Activated T-helper 17 cell treated with anti-CD3 and anti-CD28 coated beads, Interleukin-2, amount 50 U/mL, for 72 hours (primary cell): ENCODE measurements at regions not wholly inside any gene's neighbourhood (a gene's known extent, or its start where the extent isn't known, plus 50 kb on each side); places are given as distances from the start of the nearest gene placed in this dataset.
"Not testable (repeated sequence)": the region's sequence is repeated elsewhere in the genome, so short reads cannot be mapped to it uniquely, and the experiment has no call there.

Experiments used
- ATAC-seq: fragments of 150-1000 bp; cut with Tn5 transposase; replicated peaks from 2 replicates; pipeline ENCODE4 v1.10.0; 2021; ENCODE audit warnings: mild to moderate bottlenecking, moderate library complexity
- H3K27ac Mint-ChIP-seq: one replicate; pipeline ENCODE4 v1.8.0; 2022; ENCODE audit warnings: mixed read lengths
- H3K27me3 Mint-ChIP-seq: one replicate; pipeline ENCODE4 v1.8.0; 2022; ENCODE audit warnings: mixed read lengths
- H3K36me3 Mint-ChIP-seq: one replicate; pipeline ENCODE4 v1.8.0; 2022; ENCODE audit warnings: low read depth, mild to moderate bottlenecking, mixed read lengths
- H3K4me1 Mint-ChIP-seq: one replicate; pipeline ENCODE4 v1.8.0; 2022; ENCODE audit warnings: mixed read lengths
- H3K4me3 Mint-ChIP-seq: one replicate; pipeline ENCODE4 v1.8.0; 2022; ENCODE audit warnings: mild to moderate bottlenecking, mixed read lengths
- H3K9me3 Mint-ChIP-seq: one replicate; pipeline ENCODE4 v1.8.0; 2022; ENCODE audit warnings: mixed read lengths

DNA sequence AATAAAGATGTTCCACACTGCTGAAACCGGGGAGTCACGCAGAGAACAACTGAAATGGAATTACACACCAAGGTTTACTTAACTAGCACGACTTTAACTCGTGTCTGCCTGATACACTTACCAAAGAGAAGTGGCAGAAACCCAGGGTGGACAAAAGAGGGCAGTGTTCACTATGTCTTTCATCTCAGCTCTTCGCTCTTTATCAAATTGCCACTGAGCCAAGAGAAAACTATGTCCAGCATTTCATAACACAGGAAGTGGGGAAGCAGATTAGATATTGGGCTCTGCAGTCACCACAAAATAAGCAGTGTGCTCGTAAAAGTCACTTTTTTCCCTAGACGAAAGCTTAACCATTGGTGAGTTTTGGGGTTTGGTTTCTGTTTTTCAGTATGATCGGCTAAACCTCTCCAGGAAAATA is 155.7 kb downstream of the CHIC2 start:
- Mint-ChIP-seq H3K36me3 (no peaks in the 10 kb centered on the region), H3K9me3 (no peaks in the 10 kb centered on the region), H3K4me1 (no peaks in the 10 kb centered on the region), H3K27ac (no peak overlapping the region), H3K27me3 (peaks cover 47% of the 10 kb centered on the region), H3K4me3 (no peak overlapping the region)
- ATAC-seq: peak; percentile 48

- ATAC-seq: no peak
- no peaks in the 10 kb centered on the region for H3K9me3 Mint-ChIP-seq
- no peak overlapping the region for H3K27ac Mint-ChIP-seq
- H3K4me1 Mint-ChIP-seq: no peaks in the 10 kb centered on the region
- H3K4me3 Mint-ChIP-seq: no peak overlapping the region
- no peaks in the 10 kb centered on the region for H3K36me3 Mint-ChIP-seq
- H3K27me3 Mint-ChIP-seq: peaks cover 52% of the 10 kb centered on the region
Measured at GRCh38 chr4:53907772-53908171, 156.6 kb downstream of the CHIC2 start.

DNA sequence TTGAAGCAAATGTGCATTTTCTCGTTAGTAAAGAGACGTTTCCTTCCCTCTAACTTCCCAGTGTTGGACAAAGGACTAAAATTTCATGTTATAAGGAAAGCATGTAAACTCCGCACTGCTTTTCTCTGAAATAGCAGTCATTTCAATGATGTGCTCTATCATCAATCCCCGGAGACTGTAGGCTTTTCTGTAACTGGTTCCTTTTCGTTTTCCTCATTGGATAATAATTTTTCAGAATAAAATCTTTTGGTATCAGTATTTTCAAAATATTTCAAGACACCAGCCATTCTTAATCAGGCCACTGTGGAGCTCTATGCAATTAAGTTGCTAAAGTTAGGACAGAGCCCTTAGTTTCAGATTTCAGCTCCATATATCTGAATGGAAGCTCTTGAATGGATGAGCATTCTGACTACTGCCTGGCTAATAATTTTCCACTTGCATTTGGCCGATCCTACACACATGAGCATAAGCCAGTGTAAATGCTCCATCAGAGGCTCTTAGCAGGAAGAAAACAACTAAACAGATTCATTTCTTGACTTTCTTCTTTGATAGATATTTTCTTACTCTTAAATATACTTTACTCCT is 157.7 kb downstream of the CHIC2 start:
- Mint-ChIP-seq H3K36me3 (no peaks in the 10 kb centered on the region), H3K27me3 (peaks cover 58% of the 10 kb centered on the region), H3K4me1 (no peaks in the 10 kb centered on the region), H3K4me3 (peak overlapping the region; percentile 36), H3K27ac (no peak overlapping the region), H3K9me3 (no peaks in the 10 kb centered on the region)
- no peak for ATAC-seq

GRCh38 chr4:53905941-53906377 is 158.4 kb downstream of the CHIC2 start:
- H3K9me3 Mint-ChIP-seq: no peaks in the 10 kb centered on the region
- no peaks in the 10 kb centered on the region for H3K4me1 Mint-ChIP-seq
- no peak overlapping the region for H3K27ac Mint-ChIP-seq
- H3K4me3 Mint-ChIP-seq: peak overlapping the region; percentile 36
- no peaks in the 10 kb centered on the region for H3K36me3 Mint-ChIP-seq
- ATAC-seq: no peak
- H3K27me3 Mint-ChIP-seq: peaks cover 62% of the 10 kb centered on the region

GRCh38 chr4:53905276-53905940 is 159.0 kb downstream of the CHIC2 start:
- Mint-ChIP-seq H3K27me3 (peaks cover 62% of the 10 kb centered on the region), H3K4me1 (no peaks in the 10 kb centered on the region), H3K4me3 (peak overlapping the region; percentile 36), H3K27ac (no peak overlapping the region), H3K9me3 (no peaks in the 10 kb centered on the region), H3K36me3 (no peaks in the 10 kb centered on the region)
- no peak for ATAC-seq

- no peak for ATAC-seq
- no peak overlapping the region for H3K27ac Mint-ChIP-seq
- peaks cover 58% of the 10 kb centered on the region for H3K27me3 Mint-ChIP-seq
- H3K4me3 Mint-ChIP-seq: no peak overlapping the region
- no peaks in the 10 kb centered on the region for H3K4me1 Mint-ChIP-seq
- no peaks in the 10 kb centered on the region for H3K9me3 Mint-ChIP-seq
- H3K36me3 Mint-ChIP-seq: no peaks in the 10 kb centered on the region
Measured at GRCh38 chr4:53902786-53903185, 161.6 kb downstream of the CHIC2 start.

- Mint-ChIP-seq H3K4me3 (no peak overlapping the region), H3K9me3 (no peaks in the 10 kb centered on the region), H3K27me3 (peaks cover 38% of the 10 kb centered on the region), H3K27ac (no peak overlapping the region), H3K4me1 (no peaks in the 10 kb centered on the region), H3K36me3 (no peaks in the 10 kb centered on the region)
- ATAC-seq: no peak
Measured at GRCh38 chr4:53900271-53900649, 164.1 kb downstream of the CHIC2 start.

DNA sequence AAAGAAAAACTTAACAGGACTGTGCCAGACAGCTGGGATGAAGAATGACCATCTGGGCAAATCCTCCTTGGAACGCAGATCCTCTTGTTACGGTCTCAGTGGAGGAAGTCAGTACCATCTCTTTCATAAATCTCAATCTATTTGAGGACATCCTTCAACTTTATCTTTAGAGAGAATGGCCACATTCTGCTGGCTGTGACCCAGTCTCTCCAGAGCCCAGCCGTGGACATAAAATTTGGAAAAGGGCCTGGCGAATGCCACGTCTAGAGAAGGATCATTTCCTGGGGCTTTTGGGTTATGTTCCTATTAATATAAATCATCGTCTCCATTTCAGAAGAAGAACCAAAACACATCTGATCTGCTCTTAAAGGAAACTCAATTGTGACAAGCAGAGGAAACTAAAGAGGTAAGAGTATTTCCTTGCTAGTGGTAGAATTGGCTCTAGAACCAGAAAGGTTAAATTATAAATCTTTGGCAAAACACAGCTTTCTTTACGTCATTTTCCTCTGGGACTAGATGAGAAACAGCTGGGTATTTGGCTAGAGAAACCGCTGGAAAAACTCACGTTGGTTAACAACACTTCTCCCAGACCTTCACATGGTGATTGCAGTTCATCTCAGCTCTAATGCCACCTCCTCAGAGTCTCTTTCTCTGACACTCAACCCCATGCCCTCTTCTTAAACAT is 164.7 kb downstream of the CHIC2 start:
- no peak overlapping the region for H3K27ac Mint-ChIP-seq
- peaks cover 34% of the 10 kb centered on the region for H3K27me3 Mint-ChIP-seq
- no peaks in the 10 kb centered on the region for H3K36me3 Mint-ChIP-seq
- no peaks in the 10 kb centered on the region for H3K4me1 Mint-ChIP-seq
- H3K4me3 Mint-ChIP-seq: no peak overlapping the region
- H3K9me3 Mint-ChIP-seq: no peaks in the 10 kb centered on the region
- no peak for ATAC-seq

DNA sequence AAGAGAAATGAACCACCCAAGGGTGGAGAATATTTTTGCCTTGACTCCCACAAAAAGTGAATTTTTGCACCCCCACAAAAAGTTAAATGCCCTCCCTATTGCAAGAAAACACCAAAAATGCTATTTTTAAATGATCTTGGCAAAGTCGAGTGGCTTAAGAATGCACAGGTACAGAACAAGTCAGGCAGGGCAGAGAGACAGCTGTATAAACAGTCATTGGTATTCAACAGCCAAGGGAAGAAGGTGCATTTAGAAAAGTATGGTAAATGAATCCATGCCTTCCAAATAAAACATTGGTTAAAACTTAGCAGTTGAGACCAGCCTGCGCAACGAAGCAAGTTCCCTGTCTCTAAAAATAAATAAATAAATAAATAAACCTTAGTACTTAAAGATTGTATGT is 169.3 kb downstream of the CHIC2 start:
- Mint-ChIP-seq H3K4me1 (no peaks in the 10 kb centered on the region), H3K4me3 (no peak overlapping the region), H3K9me3 (no peaks in the 10 kb centered on the region), H3K36me3 (no peaks in the 10 kb centered on the region), H3K27ac (no peak overlapping the region), H3K27me3 (peaks cover 15% of the 10 kb centered on the region)
- ATAC-seq: no peak

DNA sequence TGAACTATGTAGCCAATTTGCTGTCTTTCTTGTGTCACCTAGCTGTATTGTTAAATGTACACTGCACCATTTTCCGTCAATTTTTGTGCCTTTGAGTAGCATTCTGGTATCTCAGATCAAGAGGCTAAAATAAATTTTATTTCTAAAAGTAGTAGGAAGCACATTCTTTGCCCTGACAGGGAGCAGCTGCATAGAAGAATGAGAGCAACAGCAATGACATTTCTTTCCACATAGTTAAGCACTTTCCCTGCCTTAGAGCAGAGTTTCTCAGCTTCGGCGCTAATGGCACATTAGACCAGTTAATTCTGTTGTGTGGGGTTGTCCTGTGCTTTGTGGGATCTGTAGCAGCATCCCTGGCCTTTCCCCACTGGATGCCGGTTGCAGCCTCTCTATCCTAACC is 173.9 kb downstream of the CHIC2 start:
- Mint-ChIP-seq H3K4me3 (no peak overlapping the region), H3K9me3 (no peaks in the 10 kb centered on the region), H3K4me1 (no peaks in the 10 kb centered on the region), H3K27me3 (peaks cover 10% of the 10 kb centered on the region), H3K36me3 (no peaks in the 10 kb centered on the region), H3K27ac (no peak overlapping the region)
- no peak for ATAC-seq

- Mint-ChIP-seq H3K4me3 (no peak overlapping the region), H3K36me3 (no peaks in the 10 kb centered on the region), H3K4me1 (no peaks in the 10 kb centered on the region), H3K9me3 (no peaks in the 10 kb centered on the region), H3K27me3 (peaks cover 15% of the 10 kb centered on the region), H3K27ac (no peak overlapping the region)
- no peak for ATAC-seq
Measured at GRCh38 chr4:53889326-53890055, 174.9 kb downstream of the CHIC2 start.

DNA sequence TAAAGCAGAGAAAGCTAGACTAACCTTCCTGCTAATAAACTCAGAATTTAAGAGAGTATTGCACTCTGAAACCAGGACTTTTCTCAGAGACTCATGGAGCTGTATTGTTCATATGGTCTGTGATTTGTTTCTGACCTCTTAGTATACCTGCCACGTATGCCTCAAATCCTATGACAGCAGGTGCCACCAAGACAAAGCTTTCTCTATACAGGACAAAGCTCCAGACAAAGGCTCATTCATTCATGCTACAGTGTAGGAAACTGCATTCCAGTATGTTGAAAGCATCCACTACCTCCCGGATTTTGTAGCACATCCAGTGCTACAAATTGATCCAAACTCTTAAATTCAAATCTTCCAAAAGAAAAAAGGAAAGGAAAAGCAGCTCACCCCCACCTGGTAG is 178.3 kb downstream of the CHIC2 start:
- no peak for ATAC-seq
- H3K27ac Mint-ChIP-seq: no peak overlapping the region
- peaks cover 12% of the 10 kb centered on the region for H3K27me3 Mint-ChIP-seq
- no peak overlapping the region for H3K4me3 Mint-ChIP-seq
- H3K36me3 Mint-ChIP-seq: no peaks in the 10 kb centered on the region
- no peaks in the 10 kb centered on the region for H3K4me1 Mint-ChIP-seq
- no peaks in the 10 kb centered on the region for H3K9me3 Mint-ChIP-seq

GRCh38 chr4:53885668-53886067 is 178.7 kb downstream of the CHIC2 start:
- no peaks in the 10 kb centered on the region for H3K4me1 Mint-ChIP-seq
- H3K9me3 Mint-ChIP-seq: no peaks in the 10 kb centered on the region
- H3K27me3 Mint-ChIP-seq: peaks cover 12% of the 10 kb centered on the region
- no peak overlapping the region for H3K4me3 Mint-ChIP-seq
- ATAC-seq: no peak
- no peak overlapping the region for H3K27ac Mint-ChIP-seq
- H3K36me3 Mint-ChIP-seq: no peaks in the 10 kb centered on the region

DNA sequence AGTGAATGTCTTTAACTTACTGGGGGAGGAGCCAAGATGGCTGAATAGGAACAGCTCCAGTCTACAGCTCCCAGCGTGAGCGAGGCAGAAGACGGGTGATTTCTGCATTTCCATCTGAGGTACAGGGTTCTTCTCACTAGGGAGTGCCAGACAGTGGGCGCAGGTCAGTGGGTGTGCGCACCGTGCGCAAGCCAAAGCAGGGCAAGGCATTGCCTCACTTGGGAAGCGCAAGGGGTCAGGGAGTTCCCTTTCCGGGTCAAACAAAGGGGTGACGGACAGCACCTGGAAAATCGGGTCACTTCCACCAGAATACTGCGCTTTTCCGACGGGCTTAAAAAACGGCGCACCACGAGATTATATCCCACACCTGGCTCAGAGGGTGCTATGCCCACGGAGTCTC is 187.3 kb downstream of the CHIC2 start:
- H3K27me3 Mint-ChIP-seq: peaks cover 15% of the 10 kb centered on the region
- not testable (repeated sequence) for H3K4me3 Mint-ChIP-seq, H3K36me3 Mint-ChIP-seq, H3K9me3 Mint-ChIP-seq, ATAC-seq, H3K4me1 Mint-ChIP-seq, H3K27ac Mint-ChIP-seq

- Mint-ChIP-seq H3K36me3 (no peaks in the 10 kb centered on the region), H3K4me1 (no peaks in the 10 kb centered on the region), H3K9me3 (no peaks in the 10 kb centered on the region), H3K27me3 (peaks cover 4% of the 10 kb centered on the region), H3K27ac (no peak overlapping the region), H3K4me3 (no peak overlapping the region)
- no peak for ATAC-seq
Measured at GRCh38 chr4:53866055-53866454, 198.3 kb downstream of the CHIC2 start.
